B cell (primary cell): ENCODE measurements at regions not wholly inside any gene's neighbourhood (a gene's known extent, or its start where the extent isn't known, plus 50 kb on each side); places are given as distances from the start of the nearest gene placed in this dataset.

ENCODE experiments used
- CTCF ChIP-seq: fragments of 200-600 bp; IDR thresholded peaks from one replicate; pipeline ENCODE4 v1.8.0; 2022; ENCODE audit warnings: antibody characterized with exemption, mild to moderate bottlenecking
- EZH2 ChIP-seq: IDR thresholded peaks from 2 replicates; pipeline ENCODE4 v1.6.1; 2012; ENCODE audit warnings: borderline replicate concordance, low read depth, mild to moderate bottlenecking, moderate library complexity, low read length; ENCODE audit not compliant: insufficient read depth, poor library complexity, severe bottlenecking

- TF ChIP-seq CTCF (no peak), EZH2 (no peak)
These were observed 196.7 kb upstream of the CDH4 start for GRCh38 chr20:61055180-61056010.
